ENCODE measurements at regions not wholly inside any gene's neighbourhood (a gene's known extent, or its start where the extent isn't known, plus 50 kb on each side); places are given as distances from the start of the nearest gene placed in this dataset.

DNA sequence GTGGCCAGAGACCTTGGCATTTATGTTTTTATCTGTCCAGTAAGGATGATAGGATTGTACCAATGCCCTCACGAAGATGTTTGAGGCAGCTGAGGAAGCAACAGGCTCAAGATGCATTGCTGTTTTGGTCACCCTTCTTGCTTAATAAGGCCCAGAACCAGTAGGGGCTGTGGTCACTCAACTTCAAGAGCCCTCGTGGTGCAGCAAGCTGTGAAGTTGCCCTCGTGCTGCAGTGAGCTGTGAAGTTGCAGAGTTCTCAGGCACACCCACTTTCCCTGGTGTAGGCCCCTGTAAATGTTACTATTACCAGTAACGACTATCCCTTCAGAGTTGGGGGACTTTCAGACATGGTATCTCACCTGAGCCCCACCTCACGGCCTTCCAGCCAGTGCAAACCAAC, 207.6 kb upstream of the LYZL1 start:
- Histone ChIP-seq H3K9me3 (ENCODE audit: control insufficient read depth, insufficient read depth, low read length) (no peaks in the 10 kb centered on the region), H3K27me3 (ENCODE audit: control insufficient read depth, insufficient read depth, low read length) (no peaks in the 10 kb centered on the region), H3K4me3 (ENCODE audit: low read length) (no peak overlapping the region), H3K36me3 (ENCODE audit: control insufficient read depth, insufficient read depth, low read length) (no peaks in the 10 kb centered on the region), H3K27ac (ENCODE audit: low read length) (no peak overlapping the region), H3K4me1 (ENCODE audit: control insufficient read depth, insufficient read depth, low read length) (no peaks in the 10 kb centered on the region)
- WGBS (ENCODE audit: insufficient coverage): 72% methylated on average over 5 of the region's 5 CpGs
- Mint-ChIP-seq H3K27ac (no peak overlapping the region), H3K36me3 (no peaks in the 10 kb centered on the region), H3K27me3 (ENCODE audit: low read depth in 2 of 2) (peaks cover 3 to 7% of the 10 kb centered on the region in 2 donors), H3K4me1 (no peaks in the 10 kb centered on the region), H3K4me3 (no peak overlapping the region), H3K9me3 (no peaks in the 10 kb centered on the region)
- ATAC-seq: no peak
- no peak for TF ChIP-seq CTCF (IDR thresholded peaks at IDR 0.05)
- DNase-seq: no peak
- intact Hi-C loops (cut with micrococcal nuclease): no loop called here

GRCh38 chr10:29081951-29082685, 206.8 kb upstream of the LYZL1 start:
- no peak for TF ChIP-seq CTCF (IDR thresholded peaks at IDR 0.05)
- Histone ChIP-seq H3K4me1 (ENCODE audit: control insufficient read depth, insufficient read depth, low read length) (no peaks in the 10 kb centered on the region), H3K36me3 (ENCODE audit: control insufficient read depth, insufficient read depth, low read length) (no peaks in the 10 kb centered on the region), H3K27me3 (ENCODE audit: control insufficient read depth, insufficient read depth, low read length) (no peaks in the 10 kb centered on the region), H3K4me3 (ENCODE audit: low read length) (no peak overlapping the region), H3K27ac (ENCODE audit: low read length) (no peak overlapping the region), H3K9me3 (ENCODE audit: control insufficient read depth, insufficient read depth, low read length) (no peaks in the 10 kb centered on the region)
- Mint-ChIP-seq H3K27ac (no peak overlapping the region), H3K4me3 (no peak overlapping the region), H3K4me1 (no peaks in the 10 kb centered on the region), H3K36me3 (no peaks in the 10 kb centered on the region), H3K9me3 (no peaks in the 10 kb centered on the region), H3K27me3 (ENCODE audit: low read depth in 2 of 2) (peaks cover 3 to 7% of the 10 kb centered on the region in 2 donors)
- intact Hi-C loops (cut with micrococcal nuclease): no loop called here
- no peak for DNase-seq
- WGBS (ENCODE audit: insufficient coverage): 86% methylated on average over 13 of the region's 13 CpGs
- no peak for ATAC-seq

DNA sequence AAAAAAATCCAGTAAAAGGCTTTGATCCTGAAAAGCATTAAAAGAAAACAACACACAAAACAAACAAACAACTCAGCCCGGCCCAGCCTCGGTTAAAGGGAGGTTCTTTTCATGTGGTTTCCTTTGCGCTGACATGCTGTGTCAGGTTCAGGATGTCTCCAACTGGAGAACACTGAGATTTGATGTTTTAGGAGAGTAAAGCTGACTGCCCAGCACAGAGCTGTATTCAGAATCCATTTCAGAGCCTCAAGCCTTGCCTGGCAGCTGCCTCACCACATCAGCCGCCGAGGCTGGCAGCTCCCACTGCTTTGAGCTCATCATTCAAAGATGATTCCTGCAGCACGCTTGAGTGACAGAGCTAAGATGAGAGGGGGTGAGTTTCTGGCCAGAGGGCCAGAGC, 205.8 kb upstream of the LYZL1 start:
- H3K27me3 Mint-ChIP-seq (ENCODE audit: low read depth in 2 of 2): peaks cover 3 to 7% of the 10 kb centered on the region in 2 donors
- no peak overlapping the region for H3K27ac Mint-ChIP-seq
- intact Hi-C loops (cut with micrococcal nuclease): no loop called here
- no peak overlapping the region for H3K4me3 Mint-ChIP-seq
- ATAC-seq (no peak), DNase-seq (no peak)
- H3K27me3 ChIP-seq (ENCODE audit: control insufficient read depth, insufficient read depth, low read length): no peaks in the 10 kb centered on the region
- no peaks in the 10 kb centered on the region for H3K9me3 ChIP-seq (ENCODE audit: control insufficient read depth, insufficient read depth, low read length)
- no peaks in the 10 kb centered on the region for H3K4me1 ChIP-seq (ENCODE audit: control insufficient read depth, insufficient read depth, low read length)
- H3K36me3 Mint-ChIP-seq: no peaks in the 10 kb centered on the region
- 77% methylated on average over 6 of the region's 6 CpGs for WGBS (ENCODE audit: insufficient coverage)
- no peaks in the 10 kb centered on the region for H3K36me3 ChIP-seq (ENCODE audit: control insufficient read depth, insufficient read depth, low read length)
- TF ChIP-seq CTCF (IDR thresholded peaks at IDR 0.05): no peak
- no peak overlapping the region for H3K27ac ChIP-seq (ENCODE audit: low read length)
- no peak overlapping the region for H3K4me3 ChIP-seq (ENCODE audit: low read length)
- H3K4me1 Mint-ChIP-seq: no peaks in the 10 kb centered on the region
- no peaks in the 10 kb centered on the region for H3K9me3 Mint-ChIP-seq

Data from natural killer cell (primary cell).